Hematopoietic multipotent progenitor cell treated with erythropoietin and hydrocortisone succinate and interleukin-3 and kit ligand, for 8 days (in vitro differentiated cells): ENCODE measurements at regions not wholly inside any gene's neighbourhood (a gene's known extent, or its start where the extent isn't known, plus 50 kb on each side); places are given as distances from the start of the nearest gene placed in this dataset.
"Not testable (repeated sequence)": the region's sequence is repeated elsewhere in the genome, so short reads cannot be mapped to it uniquely, and the experiment has no call there.

Experiments used
- DNase-seq: peaks from one replicate; pipeline ENCODE4 v3.0.0-alpha.2; 2015

DNA sequence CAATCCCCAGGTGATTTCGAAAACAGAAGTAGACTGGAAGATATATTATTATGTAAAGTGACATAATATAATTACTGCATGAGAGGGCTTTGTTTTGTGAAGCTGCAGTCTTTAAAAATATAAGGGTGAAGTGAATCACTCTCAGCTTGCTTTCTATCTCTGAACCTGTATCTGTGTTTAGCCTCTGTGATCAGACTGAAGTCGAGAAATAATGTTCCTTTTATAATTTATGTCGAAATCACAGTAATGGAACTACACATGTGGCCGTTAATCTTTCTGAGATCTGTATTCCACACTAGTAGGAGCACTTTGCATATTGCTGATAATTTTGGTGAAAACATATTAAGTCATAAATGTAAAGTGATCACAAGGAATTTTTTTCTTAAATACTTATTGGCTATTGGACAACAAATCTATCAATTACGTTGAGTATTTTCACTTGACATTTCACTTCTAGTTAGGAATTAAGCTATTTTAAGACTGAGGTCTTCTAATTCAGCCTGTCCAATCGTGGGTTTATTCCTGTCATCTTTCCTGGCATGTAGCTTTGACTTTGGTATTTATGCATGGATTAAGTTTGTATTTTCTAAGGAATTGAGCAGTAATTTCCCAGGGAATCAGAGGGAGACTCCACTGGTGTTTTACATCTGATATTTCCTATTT lies 268.2 kb upstream of the POT1 start:
- DNase-seq, result no peak

DNA sequence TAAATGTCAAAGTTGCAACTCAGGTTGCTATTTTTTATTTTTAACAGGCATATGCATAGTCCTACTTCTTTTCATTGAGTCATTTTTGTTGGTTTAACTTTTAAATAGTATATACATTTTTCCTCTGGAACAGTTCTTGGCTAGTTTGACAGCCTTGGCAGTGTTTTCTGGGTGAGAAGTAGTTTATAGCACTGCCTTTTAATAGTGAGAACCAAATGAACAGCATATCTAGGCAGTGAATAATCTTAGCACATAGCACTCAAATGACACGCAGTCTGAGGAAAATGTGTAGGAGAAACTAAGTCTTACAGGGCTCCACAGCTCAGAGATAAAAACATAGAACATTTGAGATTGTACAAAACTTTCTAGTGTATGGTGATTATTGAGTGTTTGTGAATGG lies 265.5 kb upstream of the POT1 start:
- no peak for DNase-seq

DNA sequence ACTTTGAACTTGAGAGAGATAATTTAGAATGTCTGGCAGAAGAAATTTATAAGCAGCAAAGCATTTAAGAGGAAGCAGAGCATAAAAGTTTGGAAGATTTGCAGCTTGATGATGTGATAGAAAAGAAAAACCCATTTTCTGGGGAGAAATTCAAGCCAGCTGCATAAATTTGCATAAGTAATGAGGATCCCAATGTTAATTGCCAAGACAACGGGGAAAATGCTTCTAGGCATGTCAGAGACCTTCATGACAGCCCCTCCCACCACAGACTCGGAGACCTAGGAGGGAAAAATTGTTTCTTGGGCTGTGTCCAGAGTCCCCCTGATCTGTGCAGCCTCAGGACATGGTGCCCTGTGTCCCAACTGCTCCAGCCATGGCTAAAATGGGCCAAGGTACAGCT lies 263.6 kb upstream of the POT1 start:
- no peak for DNase-seq

DNA sequence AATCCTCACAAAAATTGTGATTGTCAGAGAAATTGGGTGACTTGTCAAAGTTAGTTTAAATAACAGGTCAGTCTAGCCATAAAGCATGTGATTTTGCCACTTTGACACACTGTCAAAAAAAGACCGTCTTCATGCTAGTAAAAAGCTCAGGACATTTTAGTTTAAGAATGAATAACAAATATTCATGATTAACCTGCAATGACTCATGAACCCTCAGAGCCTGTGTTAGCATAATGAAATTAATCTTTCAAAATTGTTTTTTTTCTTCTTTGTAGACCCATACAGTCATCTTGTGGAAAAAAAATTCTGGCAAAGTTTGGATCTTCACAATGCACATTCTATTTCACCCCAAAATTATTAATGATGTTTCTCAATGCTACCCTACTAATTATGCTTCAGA lies 255.2 kb upstream of the POT1 start:
- no peak for DNase-seq

GRCh38 chr7:125181569-125182267 lies 252.1 kb upstream of the POT1 start:
- not testable (repeated sequence) for DNase-seq

GRCh38 chr7:125173571-125173970 lies 243.9 kb upstream of the POT1 start:
- DNase-seq, result no peak

DNA sequence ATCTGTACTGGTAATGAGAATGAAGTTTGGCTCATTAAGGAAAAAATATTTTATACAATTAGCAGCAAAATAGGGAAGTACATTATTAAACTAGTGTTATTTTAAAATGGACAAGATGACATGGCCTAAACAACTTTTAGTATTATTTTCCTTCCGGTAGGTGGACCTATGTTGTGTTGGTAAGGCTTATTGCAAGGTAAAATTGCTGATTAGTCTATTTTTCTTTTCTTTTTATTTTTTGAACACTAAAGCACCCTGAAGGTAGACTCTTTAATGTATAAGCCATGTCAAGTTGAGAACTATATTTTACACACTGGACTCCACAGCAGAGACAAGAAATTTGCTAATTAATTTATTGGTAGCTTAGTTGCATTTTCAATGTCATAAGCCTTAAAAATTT lies 239.5 kb upstream of the POT1 start:
- no peak for DNase-seq

GRCh38 chr7:125154930-125155329 lies 225.3 kb upstream of the POT1 start:
- no peak for DNase-seq

GRCh38 chr7:125149151-125149550 lies 219.5 kb upstream of the POT1 start:
- no peak for DNase-seq

DNA sequence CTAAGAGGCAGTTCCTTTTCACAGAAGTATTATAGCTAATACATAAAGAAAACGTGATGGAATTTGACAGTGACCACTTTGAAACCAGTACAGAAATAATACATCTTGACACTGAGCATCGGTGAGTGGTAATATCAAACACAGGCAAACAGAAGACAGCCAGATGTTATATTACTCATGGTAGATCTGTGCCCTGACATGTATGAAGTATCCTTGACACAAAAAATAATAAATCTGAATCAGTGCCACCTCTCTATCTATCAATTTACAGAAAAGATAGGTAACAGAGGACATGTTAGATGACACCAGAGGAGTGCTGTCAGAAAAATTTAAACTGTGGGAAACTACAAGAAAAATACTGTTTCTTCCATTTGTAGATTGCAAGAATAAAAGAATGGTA lies 217.4 kb upstream of the POT1 start:
- no peak for DNase-seq

DNA sequence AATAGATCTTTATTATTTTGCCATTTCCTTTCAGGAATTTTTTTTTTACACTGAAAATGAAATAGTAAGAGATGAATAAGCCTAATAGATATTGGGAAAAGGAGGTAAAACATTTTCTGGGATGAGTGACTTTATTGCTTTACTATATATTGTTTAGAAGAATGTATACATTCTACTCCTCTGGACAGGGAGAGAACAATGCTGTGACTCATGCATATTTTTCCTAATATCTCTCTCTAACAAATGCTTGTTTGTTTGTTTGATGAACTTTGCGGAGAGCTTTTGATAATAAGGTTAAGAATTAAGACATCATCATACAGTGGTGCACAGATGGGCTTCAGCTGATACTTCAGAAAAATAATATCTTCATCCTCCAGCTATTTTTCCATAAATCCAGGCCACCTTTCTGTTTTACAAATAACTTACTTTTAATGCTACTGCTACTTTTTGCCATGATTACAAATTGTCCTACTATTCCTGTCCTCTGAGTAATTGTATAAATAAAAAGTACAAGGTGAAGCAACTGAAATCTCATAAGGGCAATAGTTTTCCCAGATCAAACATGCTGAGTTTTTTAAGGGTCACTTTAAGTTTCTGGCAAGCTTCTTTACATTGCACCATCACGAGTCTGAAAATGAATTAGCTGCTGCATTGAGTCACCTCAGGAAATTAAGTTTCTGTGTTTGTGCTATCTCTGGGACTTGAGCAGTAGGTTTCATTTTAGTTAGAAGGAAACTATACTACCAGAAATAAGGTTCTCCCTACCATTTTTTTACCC lies 207.3 kb upstream of the POT1 start:
- DNase-seq, result no peak

GRCh38 chr7:125136341-125136740 lies 206.7 kb upstream of the POT1 start:
- no peak for DNase-seq

- DNase-seq, result no peak
Measured at GRCh38 chr7:125130173-125130572, 200.5 kb upstream of the POT1 start.

GRCh38 chr7:125127304-125127703 lies 197.7 kb upstream of the POT1 start:
- DNase-seq, result no peak

GRCh38 chr7:125126376-125126775 lies 196.8 kb upstream of the POT1 start:
- no peak for DNase-seq

GRCh38 chr7:125125315-125125714 lies 195.7 kb upstream of the POT1 start:
- DNase-seq, result no peak

GRCh38 chr7:125122173-125122572 lies 192.5 kb upstream of the POT1 start:
- DNase-seq, result no peak

- no peak for DNase-seq
Measured at GRCh38 chr7:125119559-125120115, 190.0 kb upstream of the POT1 start.

DNA sequence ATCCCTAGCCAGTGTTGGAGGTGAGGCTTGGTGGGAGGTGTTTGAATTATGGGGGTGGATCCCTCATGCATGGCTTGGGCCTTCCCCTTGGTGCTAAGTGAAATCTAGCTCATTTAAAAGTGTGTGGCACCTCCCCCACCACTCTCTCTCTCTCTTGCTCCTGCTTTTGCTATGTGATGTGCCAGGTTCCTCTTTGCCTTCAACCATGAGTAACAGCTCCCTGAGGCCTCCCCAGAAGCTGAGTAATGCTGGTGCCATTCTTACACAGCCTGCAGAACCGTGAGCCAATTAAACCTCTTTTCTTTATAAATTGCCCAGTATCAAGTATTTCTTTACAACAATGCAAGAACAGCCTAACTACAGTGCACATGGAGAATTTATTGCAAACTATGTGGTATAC lies 188.8 kb upstream of the POT1 start:
- DNase-seq, result no peak

GRCh38 chr7:125112850-125113249 lies 183.2 kb upstream of the POT1 start:
- no peak for DNase-seq

DNA sequence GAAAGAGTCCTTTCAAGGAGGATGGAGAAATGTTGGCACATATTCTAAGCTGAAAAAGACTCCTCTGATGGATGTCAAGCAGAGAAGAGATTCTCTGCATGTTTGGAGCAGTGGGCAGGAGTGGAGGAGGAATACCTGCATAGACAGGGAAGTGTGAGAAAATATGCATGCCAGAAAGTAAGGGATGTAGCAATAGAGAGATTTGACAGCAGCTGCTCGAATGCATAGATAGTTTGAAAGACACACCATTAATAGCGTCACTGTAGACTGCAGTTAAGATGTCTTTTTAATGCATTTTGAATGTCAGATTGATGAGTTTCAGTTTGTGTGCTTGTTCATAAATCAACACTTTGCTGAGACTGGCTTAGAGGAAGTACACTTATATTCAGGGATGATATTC lies 169.9 kb upstream of the POT1 start:
- no peak for DNase-seq

DNA sequence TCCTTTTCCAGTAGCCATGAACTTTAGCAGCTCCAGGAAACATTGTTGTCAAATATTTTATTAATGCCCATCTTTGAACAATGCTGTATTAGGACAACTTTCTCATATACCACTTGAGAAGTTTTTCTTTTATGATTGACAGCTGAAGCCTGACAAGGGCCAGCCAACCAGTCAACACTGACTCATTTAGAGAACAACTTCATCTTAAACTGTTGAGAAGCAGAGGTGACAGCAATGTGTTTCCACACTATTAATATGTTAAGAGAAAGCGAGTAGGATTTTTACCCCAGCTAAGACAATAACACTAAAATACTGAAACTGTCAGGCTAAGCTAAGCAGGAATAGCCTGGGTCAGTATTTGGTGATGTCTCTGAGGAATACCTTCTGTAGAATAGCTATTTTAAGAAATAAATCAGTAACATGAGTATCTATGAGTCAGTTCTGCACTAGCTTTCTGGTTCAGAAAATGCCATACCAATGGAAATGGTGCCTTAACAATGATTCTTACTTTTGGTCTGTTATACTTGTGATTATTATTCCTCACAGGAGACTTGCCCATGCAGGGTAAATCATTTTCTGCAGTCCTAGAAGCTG lies 168.8 kb upstream of the POT1 start:
- no peak for DNase-seq

DNA sequence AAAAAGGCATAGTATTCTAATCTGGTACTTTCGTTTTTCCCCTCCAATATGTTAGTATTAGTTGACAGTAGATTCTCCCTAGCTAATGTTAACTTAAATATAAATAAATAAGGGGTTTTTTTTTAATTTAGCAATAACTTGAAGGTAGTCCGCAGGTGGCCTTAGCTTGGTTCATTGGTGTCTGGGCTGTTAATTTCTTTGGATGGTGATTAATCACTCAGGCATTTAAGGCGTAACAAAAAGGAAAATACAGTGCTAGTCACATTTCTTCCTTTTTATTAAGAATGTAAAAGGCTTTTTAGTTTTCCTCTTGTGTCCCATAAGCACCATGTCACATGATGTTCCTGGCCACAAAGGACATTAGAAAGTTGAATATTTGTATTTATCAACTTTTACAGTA lies 161.0 kb upstream of the POT1 start:
- no peak for DNase-seq
